HEK293 (cell line): ENCODE measurements at regions not wholly inside any gene's neighbourhood (a gene's known extent, or its start where the extent isn't known, plus 50 kb on each side); places are given as distances from the start of the nearest gene placed in this dataset.

Experiments
- CTCF ChIA-PET: fragments of 350-600 bp; formaldehyde crosslinking; extraction: SDS; loops from one replicate; lab custom pipeline; 2021; ENCODE audit warnings: antibody characterized with exemption; lab: Yijun Ruan, JAX
- POLR2A ChIA-PET: fragments of 300-600 bp; formaldehyde crosslinking; extraction: SDS; loops from one replicate; lab custom pipeline; 2020; ENCODE audit warnings: antibody characterized with exemption, inconsistent platforms; lab: Yijun Ruan, JAX
- H3K27ac ChIP-seq: fragments of 200-500 bp; sonication (Bioruptor generic); 2 replicates; pipeline ENCODE4 v1.5.1; 2014; ENCODE audit warnings: low read depth, low read length, control low read depth, inconsistent platforms; ENCODE audit errors: extremely low read depth
- H3K36me3 ChIP-seq, 2 experiments: fragments of 200-500 bp in 1 of 2; sonication (Bioruptor generic) in 1 of 2; 1 replicate in 1 of 2; 2 replicates in 1 of 2; pipeline ENCODE4 v1.5.1; 2014 to 2017; ENCODE audit warnings: inconsistent platforms in 2 of 2, low read length in 2 of 2; ENCODE audit not compliant: control insufficient read depth in 2 of 2, insufficient read depth in 1 of 2
- H3K4me1 ChIP-seq: fragments of 200-500 bp; sonication (Bioruptor generic); 2 replicates; pipeline ENCODE4 v1.5.1; 2014; ENCODE audit warnings: mild to moderate bottlenecking, low read length, inconsistent platforms; ENCODE audit not compliant: control insufficient read depth, insufficient read depth
- H3K4me3 ChIP-seq: 2 replicates; pipeline ENCODE4 v1.5.1; 2011; ENCODE audit warnings: low read depth, mild to moderate bottlenecking, control low read depth, low read length, moderate library complexity
- H3K9me3 ChIP-seq: fragments of 200-500 bp; sonication (Bioruptor generic); 2 replicates; pipeline ENCODE4 v1.5.1; 2014; ENCODE audit warnings: low read depth, low read length, inconsistent platforms; ENCODE audit not compliant: control insufficient read depth, insufficient read depth
- HOXC10 ChIP-seq: sonication (generic); formaldehyde crosslinking; IDR thresholded peaks from 2 replicates; pipeline ENCODE4 v1.8.1; 2023; ENCODE audit warnings: mild to moderate bottlenecking, missing genetic modification reagents
- YY2 ChIP-seq: fragments of 450-650 bp; formaldehyde crosslinking; IDR thresholded peaks from 2 replicates; pipeline ENCODE4 v1.5.1; 2016; ENCODE audit warnings: missing biosample characterization, missing genetic modification characterization
- ZFP41 ChIP-seq: fragments of 450-650 bp; formaldehyde crosslinking; IDR thresholded peaks from 2 replicates; pipeline ENCODE4 v1.5.1; 2016; ENCODE audit warnings: missing biosample characterization, missing genetic modification characterization, borderline replicate concordance
- ZNF112 ChIP-seq: fragments of 450-650 bp; formaldehyde crosslinking; IDR thresholded peaks from 2 replicates; pipeline ENCODE4 v1.5.0; 2017; ENCODE audit warnings: missing biosample characterization, missing genetic modification characterization
- ZNF514 ChIP-seq: fragments of 450-650 bp; formaldehyde crosslinking; IDR thresholded peaks from 2 replicates; pipeline ENCODE4 v1.5.1; 2016; ENCODE audit warnings: missing biosample characterization, missing genetic modification characterization
- ZNF596 ChIP-seq: fragments of 450-650 bp; IDR thresholded peaks from 2 replicates; pipeline ENCODE4 v1.5.0; 2018; ENCODE audit warnings: missing biosample characterization, mild to moderate bottlenecking, missing genetic modification characterization, moderate library complexity
- TF ChIP-seq, protein P1 (sequence below): fragments of 450-650 bp; formaldehyde crosslinking; IDR thresholded peaks from 2 replicates; pipeline ENCODE4 v1.5.1; 2017; ENCODE audit warnings: missing biosample characterization, missing genetic modification characterization
- TF ChIP-seq, protein P2 (sequence below): fragments of 450-650 bp; formaldehyde crosslinking; IDR thresholded peaks from 2 replicates; pipeline ENCODE4 v1.5.1; 2016; ENCODE audit warnings: missing biosample characterization, missing genetic modification characterization
- TF ChIP-seq, protein P3 (sequence below): fragments of 450-650 bp; formaldehyde crosslinking; IDR thresholded peaks from 2 replicates; pipeline ENCODE4 v1.5.1; 2016; ENCODE audit warnings: missing biosample characterization, missing genetic modification characterization
- TF ChIP-seq, protein P4 (sequence below): fragments of 450-650 bp; formaldehyde crosslinking; IDR thresholded peaks from 2 replicates; pipeline ENCODE4 v1.5.1; 2017; ENCODE audit warnings: missing biosample characterization, missing genetic modification characterization
- TF ChIP-seq, protein P5 (sequence below): fragments of 450-650 bp; formaldehyde crosslinking; conservative IDR thresholded peaks from 2 replicates; pipeline ENCODE4 v1.5.1; 2016; ENCODE audit warnings: low read depth, missing biosample characterization, missing genetic modification characterization
- TF ChIP-seq, protein P6 (sequence below): fragments of 450-650 bp; formaldehyde crosslinking; IDR thresholded peaks from 2 replicates; pipeline ENCODE4 v1.5.1; 2017; ENCODE audit warnings: missing biosample characterization, missing genetic modification characterization

DNA sequence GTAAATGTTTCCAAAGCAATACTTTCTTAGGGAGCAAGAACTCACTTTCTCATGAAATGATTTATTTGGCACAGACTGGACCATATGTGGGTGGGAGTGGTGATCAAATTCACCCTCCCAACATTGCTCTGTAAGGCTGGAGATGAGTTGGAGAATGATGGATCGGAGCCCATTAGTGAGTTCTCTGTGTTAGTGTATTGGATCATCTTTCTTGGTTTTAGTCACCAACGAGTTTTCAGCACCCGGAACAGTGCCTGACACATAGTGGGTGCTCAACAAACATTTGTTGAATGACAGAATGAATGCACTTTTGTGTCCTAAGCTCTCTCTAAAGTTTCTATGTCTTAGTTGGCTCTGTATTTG, 104.5 kb upstream of the FAM20A start:
- TF ChIP-seq, protein P1, sequence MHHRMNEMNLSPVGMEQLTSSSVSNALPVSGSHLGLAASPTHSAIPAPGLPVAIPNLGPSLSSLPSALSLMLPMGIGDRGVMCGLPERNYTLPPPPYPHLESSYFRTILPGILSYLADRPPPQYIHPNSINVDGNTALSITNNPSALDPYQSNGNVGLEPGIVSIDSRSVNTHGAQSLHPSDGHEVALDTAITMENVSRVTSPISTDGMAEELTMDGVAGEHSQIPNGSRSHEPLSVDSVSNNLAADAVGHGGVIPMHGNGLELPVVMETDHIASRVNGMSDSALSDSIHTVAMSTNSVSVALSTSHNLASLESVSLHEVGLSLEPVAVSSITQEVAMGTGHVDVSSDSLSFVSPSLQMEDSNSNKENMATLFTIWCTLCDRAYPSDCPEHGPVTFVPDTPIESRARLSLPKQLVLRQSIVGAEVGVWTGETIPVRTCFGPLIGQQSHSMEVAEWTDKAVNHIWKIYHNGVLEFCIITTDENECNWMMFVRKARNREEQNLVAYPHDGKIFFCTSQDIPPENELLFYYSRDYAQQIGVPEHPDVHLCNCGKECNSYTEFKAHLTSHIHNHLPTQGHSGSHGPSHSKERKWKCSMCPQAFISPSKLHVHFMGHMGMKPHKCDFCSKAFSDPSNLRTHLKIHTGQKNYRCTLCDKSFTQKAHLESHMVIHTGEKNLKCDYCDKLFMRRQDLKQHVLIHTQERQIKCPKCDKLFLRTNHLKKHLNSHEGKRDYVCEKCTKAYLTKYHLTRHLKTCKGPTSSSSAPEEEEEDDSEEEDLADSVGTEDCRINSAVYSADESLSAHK (tag by site-specific recombination): no peak
- TF ChIP-seq HOXC10 (CRISPR knock-in tag): no peak
- no peak overlapping the region for H3K27ac ChIP-seq
- no peaks in the 10 kb centered on the region for H3K9me3 ChIP-seq
- POLR2A ChIA-PET: no interaction called here
- no peak overlapping the region for H3K4me3 ChIP-seq
- H3K36me3 ChIP-seq: no peaks in the 10 kb centered on the region
- CTCF ChIA-PET: no interaction called here
- peaks cover 9% of the 10 kb centered on the region for H3K4me1 ChIP-seq

DNA sequence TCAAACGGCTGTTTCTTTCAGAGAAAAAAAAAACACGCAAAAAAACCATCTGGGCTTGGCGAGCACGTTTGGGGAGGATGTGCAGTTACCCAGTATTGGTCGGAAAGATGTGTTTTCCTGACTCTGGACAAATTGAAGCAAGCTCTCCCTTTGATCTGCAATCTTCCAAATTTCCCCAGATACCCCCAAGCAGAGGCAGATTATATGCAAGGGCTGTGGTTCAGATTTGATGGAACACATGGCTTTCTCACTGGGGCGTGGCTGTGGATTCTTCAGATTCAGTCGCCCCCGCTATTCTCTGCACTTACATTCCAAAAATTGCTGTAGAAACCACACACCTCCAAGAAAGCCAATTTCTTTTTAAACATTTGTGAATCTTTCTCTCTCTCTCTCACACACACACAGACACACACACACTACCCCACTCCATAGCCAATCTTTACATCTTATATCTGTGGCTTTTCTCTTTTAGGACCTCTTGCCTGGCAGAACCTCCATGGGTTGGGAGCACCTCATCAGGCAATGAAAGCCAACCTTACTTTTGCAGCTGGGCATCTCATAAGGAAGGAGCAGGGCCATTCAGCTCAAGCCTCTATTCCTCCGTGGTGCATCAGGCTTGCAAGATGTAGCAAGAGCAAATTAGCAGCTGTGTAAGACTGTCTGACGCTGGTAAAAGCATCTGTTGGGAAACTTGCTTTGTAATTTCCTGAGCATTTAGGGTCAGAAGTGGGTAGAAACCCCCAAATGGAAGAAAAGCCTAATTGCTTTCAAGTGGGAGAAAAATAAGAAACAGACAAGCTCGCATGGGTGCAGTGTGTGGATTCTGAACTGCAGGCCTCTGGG, 103.9 kb upstream of the FAM20A start:
- no peaks in the 10 kb centered on the region for H3K36me3 ChIP-seq
- ChIA-PET POLR2A (no interaction called here), CTCF (no interaction called here)
- peaks cover 3% of the 10 kb centered on the region for H3K4me1 ChIP-seq
- no peaks in the 10 kb centered on the region for H3K9me3 ChIP-seq
- TF ChIP-seq, protein P2, sequence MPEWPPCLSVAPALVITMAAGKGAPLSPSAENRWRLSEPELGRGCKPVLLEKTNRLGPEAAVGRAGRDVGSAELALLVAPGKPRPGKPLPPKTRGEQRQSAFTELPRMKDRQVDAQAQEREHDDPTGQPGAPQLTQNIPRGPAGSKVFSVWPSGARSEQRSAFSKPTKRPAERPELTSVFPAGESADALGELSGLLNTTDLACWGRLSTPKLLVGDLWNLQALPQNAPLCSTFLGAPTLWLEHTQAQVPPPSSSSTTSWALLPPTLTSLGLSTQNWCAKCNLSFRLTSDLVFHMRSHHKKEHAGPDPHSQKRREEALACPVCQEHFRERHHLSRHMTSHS (tag by site-specific recombination): no peak
- no peak for TF ChIP-seq YY2 (tag by site-specific recombination)
- TF ChIP-seq, protein P3, sequence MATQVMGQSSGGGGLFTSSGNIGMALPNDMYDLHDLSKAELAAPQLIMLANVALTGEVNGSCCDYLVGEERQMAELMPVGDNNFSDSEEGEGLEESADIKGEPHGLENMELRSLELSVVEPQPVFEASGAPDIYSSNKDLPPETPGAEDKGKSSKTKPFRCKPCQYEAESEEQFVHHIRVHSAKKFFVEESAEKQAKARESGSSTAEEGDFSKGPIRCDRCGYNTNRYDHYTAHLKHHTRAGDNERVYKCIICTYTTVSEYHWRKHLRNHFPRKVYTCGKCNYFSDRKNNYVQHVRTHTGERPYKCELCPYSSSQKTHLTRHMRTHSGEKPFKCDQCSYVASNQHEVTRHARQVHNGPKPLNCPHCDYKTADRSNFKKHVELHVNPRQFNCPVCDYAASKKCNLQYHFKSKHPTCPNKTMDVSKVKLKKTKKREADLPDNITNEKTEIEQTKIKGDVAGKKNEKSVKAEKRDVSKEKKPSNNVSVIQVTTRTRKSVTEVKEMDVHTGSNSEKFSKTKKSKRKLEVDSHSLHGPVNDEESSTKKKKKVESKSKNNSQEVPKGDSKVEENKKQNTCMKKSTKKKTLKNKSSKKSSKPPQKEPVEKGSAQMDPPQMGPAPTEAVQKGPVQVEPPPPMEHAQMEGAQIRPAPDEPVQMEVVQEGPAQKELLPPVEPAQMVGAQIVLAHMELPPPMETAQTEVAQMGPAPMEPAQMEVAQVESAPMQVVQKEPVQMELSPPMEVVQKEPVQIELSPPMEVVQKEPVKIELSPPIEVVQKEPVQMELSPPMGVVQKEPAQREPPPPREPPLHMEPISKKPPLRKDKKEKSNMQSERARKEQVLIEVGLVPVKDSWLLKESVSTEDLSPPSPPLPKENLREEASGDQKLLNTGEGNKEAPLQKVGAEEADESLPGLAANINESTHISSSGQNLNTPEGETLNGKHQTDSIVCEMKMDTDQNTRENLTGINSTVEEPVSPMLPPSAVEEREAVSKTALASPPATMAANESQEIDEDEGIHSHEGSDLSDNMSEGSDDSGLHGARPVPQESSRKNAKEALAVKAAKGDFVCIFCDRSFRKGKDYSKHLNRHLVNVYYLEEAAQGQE (tag by site-specific recombination): no peak
- TF ChIP-seq ZFP41: no peak
- TF ChIP-seq, protein P4, sequence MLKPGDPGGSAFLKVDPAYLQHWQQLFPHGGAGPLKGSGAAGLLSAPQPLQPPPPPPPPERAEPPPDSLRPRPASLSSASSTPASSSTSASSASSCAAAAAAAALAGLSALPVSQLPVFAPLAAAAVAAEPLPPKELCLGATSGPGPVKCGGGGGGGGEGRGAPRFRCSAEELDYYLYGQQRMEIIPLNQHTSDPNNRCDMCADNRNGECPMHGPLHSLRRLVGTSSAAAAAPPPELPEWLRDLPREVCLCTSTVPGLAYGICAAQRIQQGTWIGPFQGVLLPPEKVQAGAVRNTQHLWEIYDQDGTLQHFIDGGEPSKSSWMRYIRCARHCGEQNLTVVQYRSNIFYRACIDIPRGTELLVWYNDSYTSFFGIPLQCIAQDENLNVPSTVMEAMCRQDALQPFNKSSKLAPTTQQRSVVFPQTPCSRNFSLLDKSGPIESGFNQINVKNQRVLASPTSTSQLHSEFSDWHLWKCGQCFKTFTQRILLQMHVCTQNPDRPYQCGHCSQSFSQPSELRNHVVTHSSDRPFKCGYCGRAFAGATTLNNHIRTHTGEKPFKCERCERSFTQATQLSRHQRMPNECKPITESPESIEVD (tag by site-specific recombination): no peak
- TF ChIP-seq, protein P5, sequence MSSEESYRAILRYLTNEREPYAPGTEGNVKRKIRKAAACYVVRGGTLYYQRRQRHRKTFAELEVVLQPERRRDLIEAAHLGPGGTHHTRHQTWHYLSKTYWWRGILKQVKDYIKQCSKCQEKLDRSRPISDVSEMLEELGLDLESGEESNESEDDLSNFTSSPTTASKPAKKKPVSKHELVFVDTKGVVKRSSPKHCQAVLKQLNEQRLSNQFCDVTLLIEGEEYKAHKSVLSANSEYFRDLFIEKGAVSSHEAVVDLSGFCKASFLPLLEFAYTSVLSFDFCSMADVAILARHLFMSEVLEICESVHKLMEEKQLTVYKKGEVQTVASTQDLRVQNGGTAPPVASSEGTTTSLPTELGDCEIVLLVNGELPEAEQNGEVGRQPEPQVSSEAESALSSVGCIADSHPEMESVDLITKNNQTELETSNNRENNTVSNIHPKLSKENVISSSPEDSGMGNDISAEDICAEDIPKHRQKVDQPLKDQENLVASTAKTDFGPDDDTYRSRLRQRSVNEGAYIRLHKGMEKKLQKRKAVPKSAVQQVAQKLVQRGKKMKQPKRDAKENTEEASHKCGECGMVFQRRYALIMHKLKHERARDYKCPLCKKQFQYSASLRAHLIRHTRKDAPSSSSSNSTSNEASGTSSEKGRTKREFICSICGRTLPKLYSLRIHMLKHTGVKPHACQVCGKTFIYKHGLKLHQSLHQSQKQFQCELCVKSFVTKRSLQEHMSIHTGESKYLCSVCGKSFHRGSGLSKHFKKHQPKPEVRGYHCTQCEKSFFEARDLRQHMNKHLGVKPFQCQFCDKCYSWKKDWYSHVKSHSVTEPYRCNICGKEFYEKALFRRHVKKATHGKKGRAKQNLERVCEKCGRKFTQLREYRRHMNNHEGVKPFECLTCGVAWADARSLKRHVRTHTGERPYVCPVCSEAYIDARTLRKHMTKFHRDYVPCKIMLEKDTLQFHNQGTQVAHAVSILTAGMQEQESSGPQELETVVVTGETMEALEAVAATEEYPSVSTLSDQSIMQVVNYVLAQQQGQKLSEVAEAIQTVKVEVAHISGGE (tag by site-specific recombination): no peak
- no peak for TF ChIP-seq ZNF112
- no peak for TF ChIP-seq ZNF514 (tag by site-specific recombination)
- TF ChIP-seq, protein P6, sequence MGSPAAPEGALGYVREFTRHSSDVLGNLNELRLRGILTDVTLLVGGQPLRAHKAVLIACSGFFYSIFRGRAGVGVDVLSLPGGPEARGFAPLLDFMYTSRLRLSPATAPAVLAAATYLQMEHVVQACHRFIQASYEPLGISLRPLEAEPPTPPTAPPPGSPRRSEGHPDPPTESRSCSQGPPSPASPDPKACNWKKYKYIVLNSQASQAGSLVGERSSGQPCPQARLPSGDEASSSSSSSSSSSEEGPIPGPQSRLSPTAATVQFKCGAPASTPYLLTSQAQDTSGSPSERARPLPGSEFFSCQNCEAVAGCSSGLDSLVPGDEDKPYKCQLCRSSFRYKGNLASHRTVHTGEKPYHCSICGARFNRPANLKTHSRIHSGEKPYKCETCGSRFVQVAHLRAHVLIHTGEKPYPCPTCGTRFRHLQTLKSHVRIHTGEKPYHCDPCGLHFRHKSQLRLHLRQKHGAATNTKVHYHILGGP (tag by site-specific recombination): no peak
- TF ChIP-seq ZNF596 (tag by site-specific recombination): no peak
- H3K4me3 ChIP-seq: no peak overlapping the region
- no peak overlapping the region for H3K27ac ChIP-seq
